MM.1S (cell line): ENCODE measurements at regions not wholly inside any gene's neighbourhood (a gene's known extent, or its start where the extent isn't known, plus 50 kb on each side); places are given as distances from the start of the nearest gene placed in this dataset.

Source experiments
- DNase-seq: peaks from one replicate; pipeline ENCODE4 v3.0.0-alpha.2; 2015
- H2AFZ ChIP-seq: fragments of 300-600 bp; sonication (generic); 2 replicates; pipeline ENCODE4 v1.6.0; 2016; ENCODE audit warnings: antibody characterized with exemption, low read length
- H3F3A ChIP-seq: fragments of 300-600 bp; sonication (generic); 2 replicates; pipeline ENCODE4 v1.6.1; 2016; ENCODE audit warnings: mild to moderate bottlenecking, antibody characterized with exemption, low read length, moderate library complexity, mixed read lengths; ENCODE audit not compliant: insufficient read depth
- H3K27ac ChIP-seq: fragments of 300-600 bp; sonication (generic); 2 replicates; pipeline ENCODE4 v1.5.1; 2016; ENCODE audit warnings: mild to moderate bottlenecking, low read length
- H3K27me3 ChIP-seq: fragments of 300-600 bp; sonication (generic); replicated peaks from 2 replicates; pipeline ENCODE4 v1.6.0; 2016; ENCODE audit warnings: low read length; ENCODE audit not compliant: insufficient read depth
- H3K36me3 ChIP-seq: fragments of 300-600 bp; sonication (generic); replicated peaks from 2 replicates; pipeline ENCODE4 v1.6.1; 2016; ENCODE audit warnings: mild to moderate bottlenecking, low read length, mixed read lengths; ENCODE audit not compliant: insufficient read depth
- H3K4me1 ChIP-seq: fragments of 300-600 bp; sonication (generic); 2 replicates; pipeline ENCODE4 v1.6.1; 2016; ENCODE audit warnings: low read length, mixed read lengths
- H3K4me2 ChIP-seq: fragments of 300-600 bp; sonication (generic); 2 replicates; pipeline ENCODE4 v1.6.0; 2016; ENCODE audit warnings: low read depth, low read length
- H3K4me3 ChIP-seq: fragments of 300-600 bp; sonication (generic); 2 replicates; pipeline ENCODE4 v1.5.1; 2016; ENCODE audit warnings: low read length, mixed read lengths
- H3K79me2 ChIP-seq: fragments of 300-600 bp; sonication (generic); 2 replicates; pipeline ENCODE4 v1.6.1; 2016; ENCODE audit warnings: mixed run types, low read length, mixed read lengths
- H3K9ac ChIP-seq: fragments of 300-600 bp; sonication (generic); 2 replicates; pipeline ENCODE4 v1.6.1; 2016; ENCODE audit warnings: low read length, mixed read lengths
- H3K9me2 ChIP-seq: fragments of 300-600 bp; sonication (generic); replicated peaks from 2 replicates; pipeline ENCODE4 v1.6.1; 2016; ENCODE audit warnings: mild to moderate bottlenecking, low read length, mixed read lengths; ENCODE audit not compliant: insufficient read depth
- H3K9me3 ChIP-seq: fragments of 300-600 bp; sonication (generic); replicated peaks from 2 replicates; pipeline ENCODE4 v1.6.1; 2016; ENCODE audit warnings: mild to moderate bottlenecking, low read length, mixed read lengths; ENCODE audit not compliant: insufficient read depth
- H4K20me1 ChIP-seq: fragments of 300-600 bp; sonication (generic); 2 replicates; pipeline ENCODE4 v1.6.1; 2016; ENCODE audit warnings: mild to moderate bottlenecking, low read length, moderate library complexity, mixed read lengths; ENCODE audit not compliant: insufficient read depth
- CTCF ChIP-seq: fragments of 300-600 bp; sonication (generic); IDR thresholded peaks from 2 replicates; pipeline ENCODE4 v1.5.1; 2016; ENCODE audit warnings: antibody characterized with exemption, low read length, mixed read lengths
- EZH2 ChIP-seq: fragments of 300-600 bp; sonication (generic); optimal IDR thresholded peaks from 2 replicates; pipeline ENCODE3; 2017; ENCODE audit warnings: low read depth, mild to moderate bottlenecking, antibody characterized with exemption, low read length, mixed read lengths
- EZH2phosphoT487 ChIP-seq: fragments of 300-600 bp; sonication (generic); IDR thresholded peaks from 2 replicates; pipeline ENCODE4 v1.6.1; 2018; ENCODE audit warnings: antibody characterized with exemption, low read length

GRCh38 chr16:66130296-66130905 lies 236.1 kb upstream of the CDH5 start:
- Histone ChIP-seq H3K27ac (no peak overlapping the region), H3K4me2 (no peak overlapping the region), H3K9me2 (no peaks in the 10 kb centered on the region), H4K20me1 (no peaks in the 10 kb centered on the region), H3K9ac (no peak overlapping the region), H3K36me3 (no peaks in the 10 kb centered on the region), H3F3A (no peaks in the 10 kb centered on the region), H3K27me3 (no peaks in the 10 kb centered on the region; the same call in 1 of the 2 replicates), H3K9me3 (no peaks in the 10 kb centered on the region), H3K4me1 (no peaks in the 10 kb centered on the region), H3K4me3 (no peak overlapping the region), H3K79me2 (no peaks in the 10 kb centered on the region), H2AFZ (no peak overlapping the region)
- no peak for DNase-seq
- TF ChIP-seq EZH2: no peak
- TF ChIP-seq EZH2phosphoT487: no peak
- TF ChIP-seq CTCF: no peak

- H3K9ac ChIP-seq: no peak overlapping the region
- no peaks in the 10 kb centered on the region for H3K4me1 ChIP-seq
- no peaks in the 10 kb centered on the region; the same call in 1 of the 2 replicates for H3K27me3 ChIP-seq
- H3K79me2 ChIP-seq: no peaks in the 10 kb centered on the region
- H3K9me2 ChIP-seq: no peaks in the 10 kb centered on the region
- no peak for TF ChIP-seq EZH2
- no peak for TF ChIP-seq EZH2phosphoT487
- no peak for TF ChIP-seq CTCF
- DNase-seq: no peak
- no peak overlapping the region for H3K4me2 ChIP-seq
- no peaks in the 10 kb centered on the region for H3F3A ChIP-seq
- H3K27ac ChIP-seq: no peak overlapping the region
- no peaks in the 10 kb centered on the region for H4K20me1 ChIP-seq
- no peak overlapping the region for H2AFZ ChIP-seq
- H3K4me3 ChIP-seq: no peak overlapping the region
- H3K9me3 ChIP-seq: no peaks in the 10 kb centered on the region
- H3K36me3 ChIP-seq: no peaks in the 10 kb centered on the region
Measured at GRCh38 chr16:66129196-66129595, 237.3 kb upstream of the CDH5 start.

- H3K4me3 ChIP-seq: no peak overlapping the region
Measured at GRCh38 chr16:66128371-66128770, 238.1 kb upstream of the CDH5 start.

More at GRCh38 chr16:66128371-66128770, 238.1 kb upstream of the CDH5 start:
- no peak overlapping the region for H3K4me2 ChIP-seq
- TF ChIP-seq EZH2phosphoT487: no peak
- TF ChIP-seq CTCF: no peak
- TF ChIP-seq EZH2: no peak
- H3K9me3 ChIP-seq: no peaks in the 10 kb centered on the region
- no peak for DNase-seq
- H3K27ac ChIP-seq: no peak overlapping the region
- no peaks in the 10 kb centered on the region for H3K36me3 ChIP-seq
- H3K79me2 ChIP-seq: no peaks in the 10 kb centered on the region
- no peaks in the 10 kb centered on the region for H3K9me2 ChIP-seq
- H4K20me1 ChIP-seq: no peaks in the 10 kb centered on the region
- no peak overlapping the region for H3K9ac ChIP-seq
- no peak overlapping the region for H2AFZ ChIP-seq
- H3K4me1 ChIP-seq: no peaks in the 10 kb centered on the region
- no peaks in the 10 kb centered on the region; the same call in 1 of the 2 replicates for H3K27me3 ChIP-seq
- no peaks in the 10 kb centered on the region for H3F3A ChIP-seq
